Retinal pigment epithelial cell (primary cell): ENCODE measurements at regions not wholly inside any gene's neighbourhood (a gene's known extent, or its start where the extent isn't known, plus 50 kb on each side); places are given as distances from the start of the nearest gene placed in this dataset.

Experiments used
- DNase-seq: peaks from one replicate; pipeline ENCODE4 v3.0.0-alpha.2; 2010; ENCODE audit warnings: low read depth
- H3K4me3 ChIP-seq: 2 replicates; pipeline ENCODE4 v1.5.1; 2011; ENCODE audit warnings: mild to moderate bottlenecking, low read length, control low read depth, moderate library complexity
- TF ChIP-seq, protein P1 (sequence below): conservative IDR thresholded peaks from 2 replicates; pipeline ENCODE4 v1.5.1; 2011; ENCODE audit warnings: low read depth, low read length, control low read depth, inconsistent platforms

DNA sequence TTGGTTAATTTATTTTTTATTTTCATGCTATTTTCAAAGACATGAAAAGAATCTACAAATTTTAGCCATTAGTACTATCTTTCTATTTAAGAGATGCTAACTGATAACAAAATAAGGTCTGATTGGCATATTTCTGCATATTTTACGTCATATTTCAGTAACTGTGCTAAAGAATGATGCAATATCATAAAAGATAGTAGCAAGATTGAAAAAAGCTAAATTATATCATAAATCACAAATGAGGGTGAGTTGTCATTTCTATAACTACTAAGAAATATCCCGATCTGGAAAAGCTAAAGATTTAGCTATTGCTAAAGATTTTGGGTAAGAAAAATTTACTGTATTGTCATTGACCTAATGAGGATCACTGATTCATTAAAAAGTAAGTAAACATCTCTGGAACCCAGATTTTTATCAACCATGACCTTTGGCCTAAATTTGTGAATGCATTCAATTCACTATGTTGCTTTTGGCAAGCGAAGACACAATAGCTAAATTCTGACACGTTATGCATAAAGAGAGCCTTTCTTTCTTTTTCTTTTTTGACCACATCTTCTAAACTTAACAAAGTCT is 103.6 kb downstream of the HPGD start:
- TF ChIP-seq, protein P1, sequence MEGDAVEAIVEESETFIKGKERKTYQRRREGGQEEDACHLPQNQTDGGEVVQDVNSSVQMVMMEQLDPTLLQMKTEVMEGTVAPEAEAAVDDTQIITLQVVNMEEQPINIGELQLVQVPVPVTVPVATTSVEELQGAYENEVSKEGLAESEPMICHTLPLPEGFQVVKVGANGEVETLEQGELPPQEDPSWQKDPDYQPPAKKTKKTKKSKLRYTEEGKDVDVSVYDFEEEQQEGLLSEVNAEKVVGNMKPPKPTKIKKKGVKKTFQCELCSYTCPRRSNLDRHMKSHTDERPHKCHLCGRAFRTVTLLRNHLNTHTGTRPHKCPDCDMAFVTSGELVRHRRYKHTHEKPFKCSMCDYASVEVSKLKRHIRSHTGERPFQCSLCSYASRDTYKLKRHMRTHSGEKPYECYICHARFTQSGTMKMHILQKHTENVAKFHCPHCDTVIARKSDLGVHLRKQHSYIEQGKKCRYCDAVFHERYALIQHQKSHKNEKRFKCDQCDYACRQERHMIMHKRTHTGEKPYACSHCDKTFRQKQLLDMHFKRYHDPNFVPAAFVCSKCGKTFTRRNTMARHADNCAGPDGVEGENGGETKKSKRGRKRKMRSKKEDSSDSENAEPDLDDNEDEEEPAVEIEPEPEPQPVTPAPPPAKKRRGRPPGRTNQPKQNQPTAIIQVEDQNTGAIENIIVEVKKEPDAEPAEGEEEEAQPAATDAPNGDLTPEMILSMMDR, result no peak

DNA sequence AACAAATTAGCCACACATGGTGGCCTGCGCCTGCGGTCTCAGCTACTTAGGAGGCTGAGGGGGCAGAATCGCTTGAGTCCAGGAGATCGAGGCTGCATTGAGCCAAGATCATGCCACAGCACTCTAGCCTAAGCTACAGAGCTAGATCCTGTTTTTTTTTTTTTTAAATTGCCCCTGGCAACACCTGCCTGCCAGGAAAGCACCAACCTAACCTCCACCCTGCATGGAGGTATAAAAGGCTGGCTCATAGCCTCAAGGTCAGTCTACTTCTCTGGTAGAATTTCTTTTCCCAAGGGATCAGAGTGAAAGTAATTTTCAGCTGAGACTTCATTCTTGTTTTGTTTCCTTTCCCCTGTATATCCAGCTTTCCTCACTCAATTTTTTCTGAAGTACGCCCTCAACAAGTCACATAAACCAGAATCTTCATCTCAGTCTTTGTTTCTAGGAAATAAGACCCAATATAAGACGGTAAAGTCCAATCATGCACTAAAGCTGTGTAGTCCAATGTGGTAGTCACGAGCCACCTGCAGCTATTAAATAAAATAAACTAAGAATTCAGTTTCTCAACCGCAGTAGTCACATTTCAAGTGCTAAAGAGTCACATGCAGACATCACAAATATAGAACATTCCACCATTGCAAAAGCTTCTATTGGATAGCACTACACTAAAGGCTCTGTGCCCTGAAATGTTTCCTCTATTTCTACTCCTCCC is 113.3 kb downstream of the HPGD start:
- H3K4me3 ChIP-seq, result no peak overlapping the region
- DNase-seq, result no peak
- TF ChIP-seq, protein P1, result no peak

More for the DNA sequence above, 103.6 kb downstream of the HPGD start:
- H3K4me3 ChIP-seq, result no peak overlapping the region
- DNase-seq, result no peak

DNA sequence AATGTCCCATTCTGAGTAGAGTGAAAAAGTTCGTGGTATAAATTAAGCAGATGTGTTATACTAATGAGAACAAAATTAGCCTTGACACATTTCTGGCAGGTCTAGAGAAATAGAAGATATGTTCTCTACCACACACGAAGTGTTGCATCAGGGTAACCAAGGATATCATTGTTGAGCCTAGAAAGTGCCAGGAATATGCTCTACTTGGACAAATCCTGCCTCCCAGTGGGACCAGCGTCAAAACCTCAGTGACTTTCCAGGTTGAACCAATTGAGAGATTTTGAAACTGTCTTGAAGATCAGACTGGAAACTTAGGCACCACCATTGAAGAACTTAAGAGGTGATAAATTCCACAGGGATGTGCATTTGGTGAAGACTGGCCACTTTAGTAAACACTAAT is 115.9 kb downstream of the HPGD start:
- no peak for DNase-seq
- H3K4me3 ChIP-seq, result no peak overlapping the region
- TF ChIP-seq, protein P1, result no peak

DNA sequence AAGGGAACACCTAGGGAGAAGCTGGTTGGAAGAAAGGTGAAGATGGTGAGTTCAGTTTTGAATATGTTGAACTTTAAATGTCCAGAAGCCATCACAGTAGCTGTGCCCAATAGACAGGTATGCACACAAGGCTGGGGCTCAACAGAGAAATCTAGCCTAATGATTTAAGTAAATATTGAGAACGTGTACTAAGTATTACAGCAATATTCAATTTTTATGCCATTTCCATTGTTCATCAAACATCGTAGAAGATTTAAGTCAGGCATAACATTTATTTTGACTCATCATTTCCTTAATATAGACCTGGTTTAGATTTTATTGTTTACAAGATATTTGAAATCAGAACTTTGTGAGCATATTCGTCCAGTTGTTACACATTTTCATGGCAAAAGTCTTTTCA is 116.4 kb downstream of the HPGD start:
- TF ChIP-seq, protein P1, result no peak
- H3K4me3 ChIP-seq, result no peak overlapping the region
- DNase-seq, result no peak

DNA sequence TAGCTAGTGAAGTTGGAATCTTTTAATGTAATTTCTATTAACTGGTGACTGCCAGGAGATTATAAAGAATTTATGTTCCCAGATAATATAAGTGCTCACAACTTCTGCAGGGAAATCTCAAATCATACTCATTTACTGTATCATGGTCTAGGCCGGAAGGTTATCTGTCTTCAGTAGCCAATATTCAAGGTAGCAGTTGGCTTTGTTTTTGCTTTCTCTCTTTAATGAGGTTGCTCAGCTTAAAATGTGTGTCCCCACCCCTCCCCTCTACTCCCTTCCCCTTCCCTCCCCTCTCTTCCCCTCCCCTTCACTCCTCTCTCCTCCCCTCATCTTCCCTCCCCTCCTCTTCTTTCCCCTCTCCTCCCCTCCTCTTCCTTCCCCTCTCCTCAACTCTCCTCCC is 117.6 kb downstream of the HPGD start:
- TF ChIP-seq, protein P1, result no peak
- no peak for DNase-seq

DNA sequence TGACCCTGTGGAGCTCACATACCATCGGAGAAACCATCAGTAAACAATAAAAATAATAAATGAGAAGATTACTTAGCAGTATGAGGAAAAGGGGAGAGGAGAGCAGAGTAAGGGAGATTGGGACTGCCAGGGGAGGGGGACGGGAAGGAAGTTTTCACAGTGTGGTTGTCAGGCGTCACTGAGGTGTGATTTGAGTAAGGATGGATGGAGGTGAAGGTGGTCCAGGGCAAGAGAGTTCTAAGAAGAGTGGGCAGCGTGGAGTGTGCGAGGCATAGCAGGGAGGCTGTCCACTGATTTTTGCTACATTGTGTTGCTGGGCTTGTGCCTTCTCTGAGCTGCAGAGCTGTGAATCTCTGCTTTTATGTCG is 119.1 kb downstream of the HPGD start:
- TF ChIP-seq, protein P1, result no peak
- DNase-seq, result no peak
- H3K4me3 ChIP-seq, result no peak overlapping the region

More for the DNA sequence above, 117.6 kb downstream of the HPGD start:
- no peak overlapping the region for H3K4me3 ChIP-seq

DNA sequence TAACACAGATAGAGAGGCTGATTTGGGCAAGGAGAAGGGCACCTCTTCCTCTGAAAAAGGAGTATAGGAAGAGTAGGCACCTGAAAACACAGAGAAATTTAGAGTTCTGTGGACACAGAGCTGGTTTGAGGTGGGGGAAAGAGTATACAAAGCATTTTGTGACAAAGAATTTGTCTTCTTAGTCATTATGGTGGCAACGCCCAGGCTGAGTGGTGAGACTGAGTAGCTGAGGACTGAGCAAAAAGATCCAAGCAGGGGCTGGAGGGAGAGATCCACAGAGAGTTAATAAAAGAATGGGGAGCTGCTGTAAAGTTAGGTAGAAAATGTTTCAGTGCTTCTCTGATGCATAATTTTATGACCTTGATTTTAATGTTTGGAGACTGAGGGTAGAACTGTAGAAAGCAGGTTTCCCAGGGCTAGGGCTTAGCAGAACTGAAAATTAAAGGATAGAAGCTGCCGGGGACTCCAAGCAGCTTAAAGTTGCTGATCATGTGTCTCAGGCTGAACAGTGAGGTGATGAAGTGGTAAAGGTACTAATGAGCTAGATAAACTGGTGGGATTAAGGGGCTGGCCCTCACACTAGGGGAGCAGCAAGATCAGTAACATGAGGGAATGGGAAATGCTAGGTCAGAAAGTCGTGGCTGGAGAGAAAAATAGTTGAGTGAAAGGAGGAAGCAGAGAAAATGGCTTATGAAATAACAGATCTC is 118.9 kb downstream of the CEP44 start:
- TF ChIP-seq, protein P1, result no peak
- DNase-seq, result peak; percentile 95
- no peak overlapping the region for H3K4me3 ChIP-seq
